ENCODE measurements at regions not wholly inside any gene's neighbourhood (a gene's known extent, or its start where the extent isn't known, plus 50 kb on each side); places are given as distances from the start of the nearest gene placed in this dataset.
"Not testable (repeated sequence)": the region's sequence is repeated elsewhere in the genome, so short reads cannot be mapped to it uniquely, and the experiment has no call there.

GRCh38 chr4:137955595-137955994 lies 286.6 kb downstream of the SLC7A11 start:
- no peak for DNase-seq (ENCODE audit: low read depth)

DNA sequence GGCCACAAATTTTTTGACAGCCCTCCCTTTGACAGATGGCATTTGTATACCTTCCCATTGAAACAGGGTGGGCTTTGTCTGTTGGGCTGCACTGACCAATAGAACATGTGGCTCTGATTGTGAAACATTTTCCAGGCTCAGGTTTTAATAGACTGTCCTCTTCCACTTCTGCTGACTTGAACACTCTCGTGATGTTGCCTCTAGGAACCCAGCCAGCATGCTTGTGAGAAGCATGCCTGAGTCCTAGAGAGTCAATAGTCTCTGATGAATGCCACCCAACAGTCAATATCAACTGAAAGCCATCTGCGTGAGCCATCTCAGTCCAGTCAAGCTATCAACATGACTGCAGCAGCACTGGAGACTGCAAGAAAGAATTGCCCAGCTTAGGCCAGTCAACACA lies 290.0 kb downstream of the SLC7A11 start:
- DNase-seq (ENCODE audit: low read depth) = no peak

DNA sequence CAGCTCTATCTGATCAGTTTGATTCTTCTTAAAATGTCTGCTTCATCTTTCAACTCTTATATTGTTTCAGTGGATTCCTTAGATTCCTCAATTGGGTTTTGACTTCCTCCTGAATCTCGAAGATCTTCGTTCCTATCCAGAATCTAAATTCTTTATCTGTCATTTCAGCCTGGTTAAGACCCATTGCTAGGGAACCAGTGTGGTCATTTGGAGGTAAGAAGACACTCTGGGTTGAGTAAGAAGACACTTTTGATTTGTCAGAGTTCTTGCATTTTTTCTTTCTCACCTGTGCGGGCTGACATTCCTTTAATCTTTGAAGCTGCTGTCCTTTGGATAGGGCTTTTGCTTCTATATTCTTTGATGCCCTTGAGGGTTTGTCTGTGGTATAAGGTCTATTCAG lies 291.9 kb downstream of the SLC7A11 start:
- DNase-seq (ENCODE audit: low read depth) = no peak

GRCh38 chr4:137949746-137950145 lies 292.4 kb downstream of the SLC7A11 start:
- no peak for DNase-seq (ENCODE audit: low read depth)

DNA sequence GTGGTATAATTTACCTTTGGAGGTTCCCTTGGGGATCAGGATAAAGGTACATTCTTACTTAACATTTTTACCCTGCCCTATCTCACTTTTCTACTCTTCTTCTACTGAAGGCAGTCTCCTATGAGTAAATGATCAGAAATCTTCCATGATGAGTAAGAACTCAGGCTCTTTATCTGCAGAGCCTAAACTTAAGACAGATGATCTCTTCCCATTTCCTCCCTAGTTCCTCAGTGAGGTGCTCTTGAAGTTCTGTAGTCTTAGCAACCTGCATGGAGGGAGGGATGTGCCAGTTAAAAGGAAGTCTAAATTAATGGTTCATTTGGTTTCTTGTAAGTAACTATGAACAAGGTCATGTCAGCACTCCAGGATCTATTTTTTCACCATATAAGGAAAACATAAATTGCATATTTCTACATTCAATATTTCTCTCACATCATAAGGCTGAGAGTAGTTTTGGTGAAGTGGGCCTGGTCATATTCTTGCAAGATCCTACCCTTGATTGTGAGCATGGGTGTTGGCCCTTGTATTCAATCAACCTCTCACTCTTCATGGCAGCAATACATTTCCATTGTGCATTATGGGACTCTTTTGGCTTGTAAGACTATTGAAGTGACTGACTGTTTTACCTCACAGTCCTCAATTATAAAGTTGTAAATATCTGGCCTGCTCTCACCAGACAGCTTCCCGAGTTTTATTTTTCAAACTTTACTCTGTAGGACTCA lies 295.5 kb downstream of the SLC7A11 start:
- no peak for DNase-seq (ENCODE audit: low read depth)

DNA sequence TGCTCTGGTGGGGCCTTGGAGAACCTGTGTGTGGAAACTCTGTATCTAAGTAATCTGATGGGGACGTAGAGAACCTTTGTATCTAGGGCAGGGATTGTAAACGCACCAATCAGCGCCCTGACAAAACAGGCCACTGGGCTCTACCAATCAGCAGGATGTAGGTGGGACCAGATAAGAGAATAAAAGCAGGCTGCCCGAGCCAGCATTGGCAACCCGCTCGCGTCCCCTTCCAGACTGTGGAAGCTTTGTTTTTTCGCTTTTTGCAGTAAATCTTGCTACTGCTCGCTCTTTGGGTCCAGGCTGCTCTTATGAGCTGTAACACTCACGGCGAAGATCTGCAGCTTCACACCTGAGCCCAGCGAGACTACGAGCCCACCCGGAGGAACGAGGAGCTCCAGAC lies 299.3 kb downstream of the SLC7A11 start:
- not testable (repeated sequence) for DNase-seq (ENCODE audit: low read depth)

GRCh38 chr4:137942015-137942515 lies 300.1 kb downstream of the SLC7A11 start:
- not testable (repeated sequence) for DNase-seq (ENCODE audit: low read depth)

DNA sequence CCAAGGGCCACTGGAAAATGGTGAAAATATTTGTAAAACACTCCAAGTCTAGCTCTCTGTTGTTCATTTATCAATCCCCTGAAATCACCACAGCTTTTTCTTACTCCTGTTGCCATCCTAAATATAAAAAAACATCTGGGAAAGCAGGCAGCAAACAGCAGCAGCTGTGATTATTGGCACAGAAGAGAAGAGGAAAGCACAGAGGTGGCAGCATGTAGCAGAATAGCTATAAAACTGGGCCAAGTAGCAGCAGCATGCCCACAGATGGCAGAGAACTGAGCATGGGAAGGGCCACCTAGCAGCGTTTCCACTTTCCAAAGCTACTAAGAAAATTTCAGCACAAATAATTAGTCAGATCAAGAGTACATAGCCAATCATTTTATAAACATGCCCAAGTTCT lies 307.2 kb downstream of the SLC7A11 start:
- DNase-seq (ENCODE audit: low read depth) = no peak

DNA sequence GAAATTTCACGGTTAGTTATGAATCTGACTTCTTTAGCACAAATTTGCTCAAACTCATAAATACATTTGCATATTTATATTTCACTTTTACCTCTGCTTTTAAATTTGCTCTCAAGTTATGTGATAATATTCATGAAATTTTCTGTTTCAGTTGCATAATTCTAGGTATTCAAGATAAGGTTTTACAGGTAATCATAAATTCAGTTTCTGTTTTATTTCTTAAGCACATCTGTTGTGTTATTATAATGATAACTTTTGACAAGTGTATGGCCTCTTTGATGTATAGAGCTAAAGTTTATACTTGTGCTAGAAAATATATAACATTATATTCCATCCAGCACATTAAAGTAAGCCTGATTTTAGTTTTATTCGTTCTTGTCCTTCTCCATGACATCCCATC lies 308.1 kb downstream of the SLC7A11 start:
- DNase-seq (ENCODE audit: low read depth) = no peak

- DNase-seq (ENCODE audit: low read depth) = no peak
These were observed 314.2 kb downstream of the SLC7A11 start for GRCh38 chr4:137927972-137928371.

DNA sequence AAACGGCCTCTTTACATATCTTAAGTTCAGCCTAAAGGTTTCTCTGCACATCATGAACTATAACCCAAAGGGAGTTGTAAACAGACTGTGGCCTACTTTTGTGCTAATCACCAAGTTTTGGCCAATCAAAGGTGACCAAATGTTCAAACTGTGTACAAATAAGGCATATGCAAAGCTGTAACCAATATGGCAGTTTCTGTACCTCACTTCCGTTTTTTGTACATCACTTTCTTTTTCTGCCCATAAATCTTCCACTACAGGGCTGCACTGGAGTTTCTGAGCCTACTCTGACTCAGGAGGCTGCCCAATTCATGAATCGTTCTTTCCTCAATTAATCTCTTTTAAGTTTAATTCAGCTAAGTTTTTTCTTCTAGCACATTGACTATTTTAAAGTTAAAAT lies 318.7 kb downstream of the SLC7A11 start:
- DNase-seq (ENCODE audit: low read depth) = no peak

DNA sequence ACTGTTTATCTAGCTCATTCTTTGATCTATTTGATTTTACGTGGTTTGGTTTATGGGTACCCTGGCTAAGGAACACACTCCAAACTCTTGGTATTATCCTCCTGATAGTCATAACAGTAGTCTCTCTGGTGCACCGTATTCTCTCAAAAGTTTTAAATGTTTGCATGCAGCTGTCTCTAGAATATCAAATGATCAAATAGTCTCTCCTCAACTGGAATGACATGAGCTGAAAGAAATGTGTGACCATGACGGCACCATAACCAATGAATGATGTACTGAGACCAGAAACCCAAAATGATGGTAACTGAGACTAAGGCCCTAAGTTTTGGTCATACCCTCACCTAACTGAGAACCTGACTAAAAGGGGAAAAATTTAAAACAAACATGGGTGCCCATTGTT lies 319.4 kb downstream of the SLC7A11 start:
- no peak for DNase-seq (ENCODE audit: low read depth)

DNA sequence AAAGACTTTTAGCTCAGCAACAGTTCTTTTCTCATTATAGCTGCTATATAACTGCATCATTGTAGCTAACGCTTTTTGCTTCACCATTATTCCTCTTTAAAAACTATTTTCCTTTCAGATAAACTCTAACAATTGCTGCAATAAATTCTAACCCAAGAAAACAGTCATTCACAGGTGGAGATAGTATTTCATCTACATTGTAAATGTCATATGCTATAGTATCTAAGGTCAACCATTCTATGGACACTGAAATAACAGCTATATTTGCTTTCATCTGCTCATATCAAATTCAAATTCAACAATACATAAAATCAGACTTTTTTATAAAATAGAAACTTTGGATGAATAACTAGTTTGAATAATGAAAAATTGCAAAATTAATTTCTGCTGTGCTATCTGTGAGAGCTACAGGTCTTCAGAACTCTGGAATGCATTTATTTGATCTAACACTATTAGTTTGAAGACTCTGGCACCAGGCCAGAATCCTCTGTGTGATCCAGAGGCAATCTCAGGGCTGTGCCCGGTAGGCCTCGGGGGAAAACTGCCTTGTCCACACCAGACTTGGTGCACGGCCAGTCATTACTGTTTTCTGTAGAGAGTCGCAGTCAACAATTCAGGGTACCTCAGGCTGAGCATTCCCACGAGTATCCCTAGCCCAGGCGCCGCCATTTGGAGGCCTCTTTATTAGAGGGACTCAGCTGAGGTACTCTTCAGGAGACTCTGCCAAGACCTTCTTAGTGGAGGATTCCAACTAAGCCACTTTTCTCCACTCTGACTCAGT lies 332.4 kb downstream of the SLC7A11 start:
- no peak for DNase-seq (ENCODE audit: low read depth)

DNA sequence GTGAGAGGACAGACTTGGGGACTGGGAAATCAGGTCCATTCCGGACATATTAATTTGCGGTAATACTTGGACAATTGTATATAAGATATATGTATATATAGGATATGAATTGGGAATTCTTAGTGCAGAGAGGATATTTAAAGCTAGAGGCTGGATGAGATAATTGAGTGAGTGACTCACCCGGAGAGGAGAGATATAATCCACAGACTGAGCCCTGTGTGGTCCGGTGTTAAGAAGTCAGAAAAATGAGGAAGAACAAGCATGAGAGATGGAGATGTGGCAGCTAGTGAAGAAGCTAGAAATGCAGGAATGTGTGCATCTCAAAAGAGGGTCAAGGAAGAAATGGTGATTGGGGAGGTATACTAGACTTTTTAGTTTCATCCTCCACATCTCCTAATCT lies 336.2 kb downstream of the SLC7A11 start:
- no peak for DNase-seq (ENCODE audit: low read depth)

DNA sequence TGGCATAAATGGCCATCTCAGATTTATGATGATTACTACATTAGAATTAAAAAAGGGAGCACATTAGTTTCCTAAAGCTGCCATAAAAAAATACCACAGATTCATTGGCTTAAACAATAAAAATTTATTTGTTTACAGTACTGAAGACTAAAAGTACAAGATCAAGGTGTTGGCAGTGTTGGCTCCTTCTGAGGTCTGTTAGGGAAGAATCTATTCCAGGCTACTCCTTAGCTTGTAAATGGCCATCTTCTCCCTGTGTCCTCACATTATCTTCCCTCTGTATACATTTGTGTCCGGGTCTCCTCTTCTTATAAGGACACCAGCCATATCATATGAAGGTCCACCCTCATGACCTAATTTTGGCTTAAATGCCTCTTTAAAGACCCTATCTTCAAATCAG lies 341.0 kb downstream of the SLC7A11 start:
- DNase-seq (ENCODE audit: low read depth) = no peak

DNA sequence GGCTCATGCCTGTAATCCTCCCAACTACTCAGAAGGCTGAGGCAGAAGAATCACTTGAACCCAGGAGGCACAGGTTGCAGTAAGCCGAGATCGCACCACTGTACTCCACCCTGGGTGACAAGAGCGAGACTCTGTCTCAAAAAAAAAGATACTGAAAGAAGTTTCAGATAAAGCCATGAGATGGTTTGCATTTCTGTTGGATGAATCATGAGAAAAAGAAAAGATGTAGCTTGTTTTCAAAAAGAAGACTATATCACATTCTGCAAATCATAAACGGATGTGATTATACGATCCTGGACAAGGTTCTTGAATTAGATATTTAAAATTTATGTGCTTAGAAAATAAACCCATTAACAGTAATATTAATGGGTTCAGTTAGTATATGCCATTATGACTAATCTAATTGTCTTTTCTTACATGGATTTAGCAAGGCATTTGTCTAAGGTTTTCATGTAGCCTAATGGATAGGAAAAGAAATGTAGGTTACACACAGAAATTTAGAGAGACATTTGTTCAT lies 345.9 kb downstream of the SLC7A11 start:
- DNase-seq (ENCODE audit: low read depth) = no peak

DNA sequence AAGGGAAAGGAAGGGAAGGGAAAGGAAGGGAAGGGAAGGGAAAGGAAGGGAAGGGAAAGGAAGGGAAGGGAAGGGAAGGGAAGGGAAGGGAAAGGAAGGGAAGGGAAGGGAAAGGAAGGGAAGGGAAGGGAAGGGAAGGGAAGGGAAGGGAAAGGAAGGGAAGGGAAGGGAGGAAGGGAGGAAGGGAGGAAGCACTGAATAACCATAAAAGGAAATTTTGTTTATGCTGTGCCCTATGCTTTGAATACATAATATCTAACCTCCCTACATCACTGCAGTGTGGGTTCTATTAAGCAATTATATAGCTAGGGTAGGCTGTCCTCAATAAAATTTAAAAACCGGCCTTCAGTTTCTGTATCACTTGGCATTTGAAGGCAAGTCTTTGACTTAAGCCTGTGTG lies 346.6 kb downstream of the SLC7A11 start:
- DNase-seq (ENCODE audit: low read depth) = not testable (repeated sequence)

- DNase-seq (ENCODE audit: low read depth) = peak; percentile 19
These were observed 350.0 kb downstream of the SLC7A11 start for GRCh38 chr4:137892134-137892533.

DNA sequence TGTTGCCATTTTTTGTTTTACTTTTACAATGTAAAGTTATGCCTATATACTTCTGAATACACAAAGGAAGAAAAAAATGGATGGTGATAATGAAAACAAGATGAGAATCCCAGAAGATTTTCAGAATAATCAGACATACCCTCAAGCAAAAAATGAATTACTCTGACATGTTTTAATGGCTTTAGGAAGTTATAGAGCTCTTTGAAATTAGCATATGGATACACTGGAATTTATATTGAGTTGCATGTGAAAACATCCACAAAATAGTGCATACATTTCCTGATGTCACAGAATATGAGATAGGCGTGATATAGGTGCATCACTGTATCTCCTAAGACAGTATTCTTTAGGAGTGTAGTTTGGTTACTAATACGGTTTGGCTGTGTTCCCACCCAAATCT lies 351.3 kb downstream of the SLC7A11 start:
- no peak for DNase-seq (ENCODE audit: low read depth)

GRCh38 chr4:137881641-137882040 lies 349.3 kb upstream of the PCDH18 start:
- DNase-seq (ENCODE audit: low read depth) = no peak

DNA sequence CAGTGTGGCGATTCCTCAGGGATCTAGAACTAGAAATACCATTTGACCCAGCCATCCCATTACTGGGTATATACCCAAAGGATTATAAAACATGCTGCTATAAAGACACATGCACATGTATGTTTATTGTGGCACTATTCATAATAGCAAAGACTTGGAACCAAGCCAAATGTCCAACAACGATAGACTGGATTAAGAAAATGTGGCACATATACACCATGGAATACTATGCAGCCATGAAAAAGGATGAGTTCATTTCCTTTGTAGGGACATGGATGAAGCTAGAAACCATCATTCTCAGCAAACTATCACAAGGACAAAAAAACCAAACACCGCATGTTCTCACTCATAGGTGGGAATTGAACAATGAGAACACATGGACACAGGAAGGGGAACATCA lies 335.8 kb upstream of the PCDH18 start:
- DNase-seq (ENCODE audit: low read depth) = not testable (repeated sequence)

DNA sequence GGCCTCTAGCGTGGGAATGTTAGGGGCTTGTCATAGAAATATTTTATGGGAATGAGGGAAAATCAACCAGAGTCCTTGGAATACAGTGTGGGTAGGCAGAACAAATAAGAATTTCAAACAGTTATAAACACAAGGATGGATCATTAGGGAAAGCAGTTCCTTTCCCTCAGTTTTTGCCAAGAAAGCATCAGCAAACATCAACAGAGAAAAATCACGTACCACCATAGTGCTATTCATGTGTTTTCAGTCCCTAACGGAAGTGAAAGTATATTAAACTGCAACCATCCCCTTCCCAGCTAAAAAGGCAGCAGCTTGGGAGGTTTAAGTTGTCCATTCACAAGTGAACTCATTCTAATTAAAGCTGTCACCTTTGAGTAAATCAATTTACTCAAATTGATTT lies 334.4 kb upstream of the PCDH18 start:
- DNase-seq (ENCODE audit: low read depth) = no peak

GRCh38 chr4:137861682-137862081 lies 329.4 kb upstream of the PCDH18 start:
- DNase-seq (ENCODE audit: low read depth) = peak; percentile 1
